ENCODE measurements at regions not wholly inside any gene's neighbourhood (a gene's known extent, or its start where the extent isn't known, plus 50 kb on each side); places are given as distances from the start of the nearest gene placed in this dataset.
A peak's percentile ranks its signal among the peaks of the same experiment; 100 is the strongest.

- no peak overlapping the region for H2AFZ ChIP-seq
- no peak overlapping the region for H3K4me3 ChIP-seq
- peak overlapping the region; percentile 34 for H3K4me2 ChIP-seq
- peaks cover 9% of the 10 kb centered on the region; the same call in 1 of the 2 replicates for H3K9me3 ChIP-seq (ENCODE audit: insufficient read depth, low read depth)
- intact Hi-C loops (cut with micrococcal nuclease; ENCODE audit: unreplicated experiment) = no loop called here
- BruUV-seq (replicated peaks) = no TSS peak
- no peaks in the 10 kb centered on the region for H3K27me3 ChIP-seq (ENCODE audit: insufficient read depth, low read depth)
- H3K79me2 ChIP-seq (ENCODE audit: low read depth) = no peaks in the 10 kb centered on the region
- TF ChIP-seq EZH2 (IDR thresholded peaks at IDR 0.05; ENCODE audit: low read depth) (no peak), CTCF (conservative IDR thresholded peaks at IDR 0.05) (no peak)
- ChIA-PET POLR2A (ENCODE audit: unreplicated experiment) (no interaction called here), CTCF (no interaction called here)
- peaks cover 14% of the 10 kb centered on the region for H3K4me1 ChIP-seq (replicated peaks; ENCODE audit: insufficient read depth)
- H3F3A ChIP-seq (ENCODE audit: insufficient read depth, low read depth) = peaks cover 6% of the 10 kb centered on the region; the same call in 1 of the 2 replicates
- no peak overlapping the region for H3K27ac ChIP-seq
- DNase-seq = no peak
- H3K36me3 ChIP-seq (ENCODE audit: low read depth) = no peaks in the 10 kb centered on the region
- H3K9me2 ChIP-seq (ENCODE audit: insufficient read depth) = no peaks in the 10 kb centered on the region
- H4K20me1 ChIP-seq (ENCODE audit: insufficient read depth) = no peaks in the 10 kb centered on the region
These were observed 313.4 kb downstream of the LPIN1 start for GRCh38 chr2:12059616-12060441.

GRCh38 chr2:12060886-12061285 lies 314.5 kb downstream of the LPIN1 start:
- Histone ChIP-seq H3K27ac (no peak overlapping the region), H3K36me3 (ENCODE audit: low read depth) (no peaks in the 10 kb centered on the region), H3K79me2 (ENCODE audit: low read depth) (no peaks in the 10 kb centered on the region), H3K9me3 (ENCODE audit: insufficient read depth, low read depth) (peaks cover 9% of the 10 kb centered on the region; the same call in 1 of the 2 replicates), H3K27me3 (ENCODE audit: insufficient read depth, low read depth) (no peaks in the 10 kb centered on the region), H3F3A (ENCODE audit: insufficient read depth, low read depth) (peaks cover 6% of the 10 kb centered on the region; the same call in 1 of the 2 replicates), H3K4me3 (no peak overlapping the region), H3K4me2 (no peak overlapping the region), H3K4me1 (replicated peaks; ENCODE audit: insufficient read depth) (peaks cover 14% of the 10 kb centered on the region), H2AFZ (no peak overlapping the region), H3K9me2 (ENCODE audit: insufficient read depth) (no peaks in the 10 kb centered on the region), H4K20me1 (ENCODE audit: insufficient read depth) (no peaks in the 10 kb centered on the region)
- no peak for TF ChIP-seq EZH2 (IDR thresholded peaks at IDR 0.05; ENCODE audit: low read depth)
- no peak for TF ChIP-seq CTCF (conservative IDR thresholded peaks at IDR 0.05)
- ChIA-PET POLR2A (ENCODE audit: unreplicated experiment) (no interaction called here), CTCF (interaction anchor here (0.6 kb wide), 1 partner anchor 197 kb away, joined by 3 read pairs; no protein-coding TSS in a partner anchor)
- intact Hi-C loops (cut with micrococcal nuclease; ENCODE audit: unreplicated experiment) = no loop called here
- BruUV-seq (replicated peaks) = no TSS peak
- no peak for DNase-seq

- no peaks in the 10 kb centered on the region for H4K20me1 ChIP-seq (ENCODE audit: insufficient read depth)
- CTCF ChIA-PET = no interaction called here
- H3K4me1 ChIP-seq (replicated peaks; ENCODE audit: insufficient read depth) = peaks cover 14% of the 10 kb centered on the region
- H3K4me2 ChIP-seq = no peak overlapping the region
- TF ChIP-seq CTCF (conservative IDR thresholded peaks at IDR 0.05) = no peak
- no peak for TF ChIP-seq EZH2 (IDR thresholded peaks at IDR 0.05; ENCODE audit: low read depth)
- no peaks in the 10 kb centered on the region for H3K79me2 ChIP-seq (ENCODE audit: low read depth)
- no peaks in the 10 kb centered on the region for H3K27me3 ChIP-seq (ENCODE audit: insufficient read depth, low read depth)
- peaks cover 9% of the 10 kb centered on the region; the same call in 1 of the 2 replicates for H3K9me3 ChIP-seq (ENCODE audit: insufficient read depth, low read depth)
- no peak overlapping the region for H3K27ac ChIP-seq
- DNase-seq = no peak
- intact Hi-C loops (cut with micrococcal nuclease; ENCODE audit: unreplicated experiment) = no loop called here
- peaks cover 6% of the 10 kb centered on the region; the same call in 1 of the 2 replicates for H3F3A ChIP-seq (ENCODE audit: insufficient read depth, low read depth)
- no peak overlapping the region for H3K4me3 ChIP-seq
- POLR2A ChIA-PET (ENCODE audit: unreplicated experiment) = no interaction called here
- H2AFZ ChIP-seq = no peak overlapping the region
- BruUV-seq (replicated peaks) = no TSS peak
- H3K36me3 ChIP-seq (ENCODE audit: low read depth) = no peaks in the 10 kb centered on the region
- H3K9me2 ChIP-seq (ENCODE audit: insufficient read depth) = no peaks in the 10 kb centered on the region
These were observed 315.0 kb downstream of the LPIN1 start for GRCh38 chr2:12061286-12062052.
